HG02678 (cell line): ENCODE measurements at regions not wholly inside any gene's neighbourhood (a gene's known extent, or its start where the extent isn't known, plus 50 kb on each side); places are given as distances from the start of the nearest gene placed in this dataset.
"Not testable (repeated sequence)": the region's sequence is repeated elsewhere in the genome, so short reads cannot be mapped to it uniquely, and the experiment has no call there.

Experiments used
- ATAC-seq: cut with Tn5 transposase; IDR thresholded peaks from one replicate; pipeline ENCODE4 v1.9.1; 2021; ENCODE audit warnings: mild to moderate bottlenecking, moderate library complexity; ENCODE audit not compliant: unreplicated experiment

GRCh38 chr1:199474738-199475137 is 552.8 kb upstream of the NR5A2 start:
- ATAC-seq, result no peak

DNA sequence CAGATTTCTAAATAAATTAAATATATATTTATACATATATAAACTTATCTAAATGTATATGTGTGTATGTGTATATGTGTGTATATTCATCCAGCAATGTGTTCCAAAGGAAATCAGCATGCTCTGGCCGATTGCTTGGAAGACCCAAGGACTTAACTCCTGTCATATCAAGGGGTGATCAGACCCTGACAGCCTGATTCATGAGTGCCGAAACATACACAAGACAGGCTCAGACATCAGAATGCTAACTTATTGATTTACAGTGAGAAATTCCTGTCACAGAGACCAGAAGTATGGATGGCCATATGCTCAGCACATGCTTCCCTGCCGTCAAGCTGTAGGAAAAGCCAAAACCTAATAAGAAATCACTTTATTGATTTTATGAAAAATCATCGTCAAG is 545.1 kb upstream of the NR5A2 start:
- ATAC-seq, result no peak

GRCh38 chr1:199489594-199489993 is 537.9 kb upstream of the NR5A2 start:
- no peak for ATAC-seq

GRCh38 chr1:199490769-199491527 is 536.6 kb upstream of the NR5A2 start:
- no peak for ATAC-seq

GRCh38 chr1:199495432-199495831 is 532.1 kb upstream of the NR5A2 start:
- no peak for ATAC-seq

DNA sequence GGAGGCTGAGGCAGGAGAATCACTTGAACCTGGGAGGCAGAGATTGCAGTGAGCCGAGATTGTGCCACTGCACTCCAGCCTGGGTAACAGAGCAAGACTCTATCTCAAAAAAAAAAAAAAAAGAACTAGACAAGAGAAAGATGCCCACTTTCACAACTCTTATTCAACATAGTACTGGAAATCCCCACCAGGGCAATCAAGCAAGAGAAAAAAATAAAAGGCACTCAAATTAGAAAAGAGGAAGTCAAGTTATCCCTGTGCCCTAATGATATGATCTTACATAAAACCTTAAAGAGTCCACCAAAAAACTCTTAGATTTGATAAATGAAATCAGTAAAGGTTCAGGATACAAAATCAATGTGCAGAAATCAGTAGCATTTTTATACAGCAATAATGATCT is 528.7 kb upstream of the NR5A2 start:
- ATAC-seq, result peak; percentile 65

- ATAC-seq, result no peak
Measured at GRCh38 chr1:199508072-199508471, 519.4 kb upstream of the NR5A2 start.

DNA sequence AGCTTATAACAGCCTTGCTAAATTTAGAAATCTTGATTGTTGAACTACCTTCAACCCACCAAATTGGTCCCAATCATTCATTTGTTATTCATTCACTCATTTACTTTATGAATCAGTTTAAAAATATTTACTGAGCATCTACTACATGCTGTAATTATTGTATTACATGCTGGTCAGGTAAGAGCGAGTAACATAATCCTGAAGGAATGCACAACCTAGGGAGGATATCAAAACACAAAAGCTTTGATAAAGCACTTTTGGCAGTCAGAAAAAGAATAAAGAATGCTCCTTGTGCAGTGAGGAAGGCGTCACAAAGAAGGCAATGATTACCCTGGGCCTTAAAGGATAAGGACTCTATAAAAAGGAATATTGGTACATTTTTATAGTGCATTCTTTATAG is 518.9 kb upstream of the NR5A2 start:
- ATAC-seq, result no peak

DNA sequence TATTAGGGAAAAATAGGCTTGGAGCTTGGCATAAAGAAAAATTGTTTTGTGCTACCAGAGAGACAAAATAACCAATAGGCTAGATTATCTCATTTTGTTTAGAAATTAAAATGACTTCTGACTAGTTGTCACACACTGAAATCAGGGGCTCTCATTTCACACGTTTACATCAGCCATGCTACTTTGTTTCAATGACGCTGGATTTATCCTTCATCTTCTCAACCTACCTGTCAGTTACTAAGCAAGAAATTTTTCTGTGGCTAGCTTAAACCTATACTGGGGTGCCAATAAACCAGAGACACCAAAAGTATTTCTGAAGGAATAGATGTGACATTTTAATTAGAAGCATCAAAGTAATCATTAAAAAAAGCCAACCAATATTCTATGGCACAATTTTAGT is 518.1 kb upstream of the NR5A2 start:
- no peak for ATAC-seq

DNA sequence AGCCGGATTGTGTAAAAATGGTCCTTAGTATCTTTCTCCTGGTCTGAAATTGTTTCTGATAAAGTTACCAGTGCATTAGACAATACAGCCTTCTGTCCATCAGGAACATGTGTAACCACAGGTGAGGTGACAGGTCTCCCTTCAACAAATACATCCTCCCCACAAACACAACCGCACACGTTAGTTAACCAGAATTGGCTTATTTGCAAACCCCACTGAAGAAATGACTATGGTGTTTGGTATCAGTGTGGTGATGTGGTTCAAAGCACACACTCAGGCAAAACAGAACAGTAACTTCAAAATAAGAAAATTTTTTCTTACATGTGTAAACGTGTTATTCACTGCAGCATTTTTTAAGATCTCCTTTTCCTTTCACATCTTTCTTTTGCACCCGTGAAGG is 517.2 kb upstream of the NR5A2 start:
- peak; percentile 48 for ATAC-seq

- no peak for ATAC-seq
Measured at GRCh38 chr1:199512037-199512710, 515.3 kb upstream of the NR5A2 start.

DNA sequence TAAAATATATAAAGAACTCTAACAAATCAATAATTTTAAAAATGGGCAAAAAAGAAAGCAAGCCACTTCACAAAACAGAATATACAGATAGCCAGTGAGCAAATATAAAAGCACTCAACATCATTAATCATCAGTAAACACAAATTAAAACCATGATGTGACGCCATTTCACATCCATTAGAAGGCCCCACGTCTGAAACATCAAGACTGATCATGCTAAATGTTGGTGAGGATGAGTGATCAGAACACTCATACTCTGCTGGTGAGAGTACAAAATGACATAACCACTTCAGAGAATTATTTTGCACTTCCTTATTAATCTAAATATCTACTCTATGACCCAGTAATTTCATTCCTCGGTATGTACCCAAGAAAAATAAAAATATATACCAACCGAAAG is 512.2 kb upstream of the NR5A2 start:
- ATAC-seq, result no peak

DNA sequence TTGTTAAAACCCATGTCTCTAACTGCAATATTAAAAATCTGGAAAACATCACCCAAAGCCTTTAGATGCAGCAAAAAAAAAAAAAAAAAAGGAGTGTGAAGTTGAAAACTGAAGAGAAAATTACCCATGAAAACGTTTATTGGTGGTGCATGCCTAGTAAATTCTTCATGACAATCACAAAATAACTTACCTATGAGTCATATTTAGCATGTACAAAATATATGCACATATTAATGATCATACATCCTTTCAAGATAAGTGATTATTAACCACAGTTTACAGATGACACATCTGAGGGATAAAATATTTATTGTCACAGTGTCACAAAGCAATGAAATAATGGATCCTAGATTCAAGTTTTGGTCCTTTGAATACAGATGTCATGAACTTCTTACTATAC is 505.2 kb upstream of the NR5A2 start:
- no peak for ATAC-seq

GRCh38 chr1:199522936-199523335 is 504.6 kb upstream of the NR5A2 start:
- ATAC-seq, result no peak

GRCh38 chr1:199529324-199529723 is 498.2 kb upstream of the NR5A2 start:
- ATAC-seq, result no peak

- not testable (repeated sequence) for ATAC-seq
Measured at GRCh38 chr1:199533361-199533760, 494.1 kb upstream of the NR5A2 start.

- no peak for ATAC-seq
Measured at GRCh38 chr1:199545780-199546179, 481.7 kb upstream of the NR5A2 start.

DNA sequence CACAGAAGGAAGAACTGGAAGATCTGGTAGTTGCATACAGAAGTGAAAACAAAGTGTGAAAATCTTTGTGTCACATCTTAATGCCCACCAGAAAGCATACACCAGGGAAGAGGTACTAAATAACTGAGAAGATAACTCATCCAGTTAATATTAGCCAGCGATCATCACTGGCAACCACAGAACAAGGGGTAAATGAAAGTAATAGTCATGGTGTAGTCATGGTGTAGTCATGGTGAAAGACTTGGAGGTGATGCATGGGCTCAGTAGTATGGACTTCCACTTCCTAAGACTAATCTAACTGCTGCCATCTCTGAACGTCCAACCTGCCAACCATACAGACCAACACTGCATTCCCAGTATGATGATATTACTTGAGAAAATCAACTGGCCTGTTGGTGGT is 481.2 kb upstream of the NR5A2 start:
- no peak for ATAC-seq

- no peak for ATAC-seq
Measured at GRCh38 chr1:199549421-199549820, 478.1 kb upstream of the NR5A2 start.

GRCh38 chr1:199550199-199551065 is 477.1 kb upstream of the NR5A2 start:
- no peak for ATAC-seq

DNA sequence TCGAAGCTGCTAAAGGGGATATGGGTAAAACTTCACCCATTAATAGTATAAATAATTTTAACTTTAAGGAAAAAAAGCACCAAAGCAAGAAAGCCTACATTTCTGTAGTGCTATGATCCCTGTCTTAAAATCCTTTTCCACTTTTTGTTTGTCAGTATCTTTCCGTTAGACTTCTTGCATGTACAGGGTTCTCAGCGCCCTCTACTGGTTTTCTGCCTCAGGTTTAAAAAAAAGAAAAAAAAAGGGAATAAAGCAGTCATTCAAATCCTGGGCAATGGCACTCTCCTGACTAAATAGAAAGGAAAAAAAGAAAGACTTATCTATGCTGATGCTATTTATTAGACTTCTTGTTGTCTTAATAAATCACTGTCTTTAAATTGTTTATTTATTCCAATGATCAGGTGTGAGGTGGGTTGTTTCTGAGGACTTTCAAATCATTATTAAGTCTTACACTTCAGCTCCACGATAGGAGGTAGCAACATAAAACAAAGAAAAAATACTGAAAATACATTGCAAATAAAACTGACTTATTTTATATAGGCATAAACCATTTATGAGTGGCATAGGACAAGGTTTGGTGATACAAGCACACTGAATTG is 475.4 kb upstream of the NR5A2 start:
- no peak for ATAC-seq
